ENCODE measurements at regions not wholly inside any gene's neighbourhood (a gene's known extent, or its start where the extent isn't known, plus 50 kb on each side); places are given as distances from the start of the nearest gene placed in this dataset.
"Not testable (repeated sequence)": the region's sequence is repeated elsewhere in the genome, so short reads cannot be mapped to it uniquely, and the experiment has no call there.

- no peak for DNase-seq
Observed at GRCh38 chr3:139136469-139137202, 91.9 kb upstream of the PRR23C start.

- no peak for DNase-seq
Observed at GRCh38 chr3:139140553-139140952, 95.9 kb upstream of the PRR23C start.

- not testable (repeated sequence) for DNase-seq
Observed at GRCh38 chr3:139145980-139146379, 101.3 kb upstream of the PRR23C start.

GRCh38 chr3:139151530-139151929, 106.8 kb upstream of the PRR23C start:
- DNase-seq = no peak

GRCh38 chr3:139153434-139153833, 108.7 kb upstream of the PRR23C start:
- not testable (repeated sequence) for DNase-seq

- DNase-seq = no peak
Observed at GRCh38 chr3:139157161-139157932, 112.7 kb upstream of the PRR23C start.

GRCh38 chr3:139159356-139159755, 114.7 kb upstream of the PRR23C start:
- DNase-seq = no peak

- peak; percentile 11 for DNase-seq
Observed at GRCh38 chr3:139173372-139174108, 128.8 kb upstream of the PRR23C start.

GRCh38 chr3:139180489-139180888, 135.8 kb upstream of the PRR23C start:
- no peak for DNase-seq

- DNase-seq = no peak
Observed at GRCh38 chr3:139182143-139182542, 137.5 kb upstream of the PRR23C start.

GRCh38 chr3:139182598-139182997, 137.9 kb upstream of the PRR23C start:
- no peak for DNase-seq

GRCh38 chr3:139185527-139185926, 140.8 kb upstream of the PRR23C start:
- DNase-seq = no peak

- no peak for DNase-seq
Observed at GRCh38 chr3:139187154-139187553, 142.5 kb upstream of the PRR23C start.

GRCh38 chr3:139187648-139188047, 143.0 kb upstream of the PRR23C start:
- DNase-seq = no peak

- DNase-seq = no peak
Observed at GRCh38 chr3:139189943-139190342, 145.3 kb upstream of the PRR23C start.

- not testable (repeated sequence) for DNase-seq
Observed at GRCh38 chr3:139194421-139194820, 149.4 kb upstream of the MRPS22 start.

- DNase-seq = not testable (repeated sequence)
Observed at GRCh38 chr3:139196146-139196545, 147.7 kb upstream of the MRPS22 start.

GRCh38 chr3:139197251-139197650, 146.6 kb upstream of the MRPS22 start:
- DNase-seq = no peak

GRCh38 chr3:139198186-139198585, 145.6 kb upstream of the MRPS22 start:
- no peak for DNase-seq

GRCh38 chr3:139198929-139199328, 144.9 kb upstream of the MRPS22 start:
- peak; percentile 71 for DNase-seq

GRCh38 chr3:139199421-139200010, 144.3 kb upstream of the MRPS22 start:
- no peak for DNase-seq

- DNase-seq = no peak
Observed at GRCh38 chr3:139201446-139202225, 142.2 kb upstream of the MRPS22 start.
